ENCODE measurements at regions not wholly inside any gene's neighbourhood (a gene's known extent, or its start where the extent isn't known, plus 50 kb on each side); places are given as distances from the start of the nearest gene placed in this dataset.
A peak's percentile ranks its signal among the peaks of the same experiment; 100 is the strongest.

GRCh38 chr6:159466926-159467325 lies 226.1 kb downstream of the SOD2 start:
- Histone ChIP-seq H3K36me3 (no peaks in the 10 kb centered on the region), H3K27ac (no peak overlapping the region), H3K4me3 (no peak overlapping the region), H3K27me3 (no peaks in the 10 kb centered on the region), H3K9me3 (peaks cover 0 to 8% (median 0%) of the 10 kb centered on the region in 4 donors), H3K4me1 (no peaks in the 10 kb centered on the region)
- no peak for DNase-seq (ENCODE audit: low spot score in 2 of 2)
- TF ChIP-seq EP300 (IDR thresholded peaks at IDR 0.05) (no peak), POLR2A (IDR thresholded peaks at IDR 0.05) (no peak), CTCF (IDR thresholded peaks at IDR 0.05) (no peak)
- 83 to 91% methylated on average over 2 of the region's 2 CpGs for WGBS, 2 donors

GRCh38 chr6:159464816-159465215 lies 228.2 kb downstream of the SOD2 start:
- no peak for TF ChIP-seq EP300 (IDR thresholded peaks at IDR 0.05)
- no peak for TF ChIP-seq POLR2A (IDR thresholded peaks at IDR 0.05)
- H3K4me3 ChIP-seq = no peak overlapping the region
- no peaks in the 10 kb centered on the region for H3K36me3 ChIP-seq
- WGBS, 2 donors = 73 to 75% methylated on average over 9 of the region's 9 CpGs
- no peaks in the 10 kb centered on the region for H3K9me3 ChIP-seq
- peaks cover 0 to 10% (median 0%) of the 10 kb centered on the region in 4 donors for H3K4me1 ChIP-seq
- no peak for DNase-seq (ENCODE audit: low spot score in 2 of 2)
- no peak overlapping the region for H3K27ac ChIP-seq
- H3K27me3 ChIP-seq = no peaks in the 10 kb centered on the region

- no peak for TF ChIP-seq POLR2A (IDR thresholded peaks at IDR 0.05)
- TF ChIP-seq CTCF (IDR thresholded peaks at IDR 0.05) = peak in 4 of 5 experiments; percentile 18 to 45 (median 32)
- no peak for TF ChIP-seq EP300 (IDR thresholded peaks at IDR 0.05)
- no peak overlapping the region for H3K27ac ChIP-seq
- peaks cover 0 to 10% (median 0%) of the 10 kb centered on the region in 4 donors for H3K4me1 ChIP-seq
- no peaks in the 10 kb centered on the region for H3K36me3 ChIP-seq
- no peak overlapping the region for H3K4me3 ChIP-seq
- 85 to 87% methylated on average over 22 of the region's 22 CpGs for WGBS, 2 donors
- H3K9me3 ChIP-seq = no peaks in the 10 kb centered on the region
- DNase-seq (ENCODE audit: low spot score in 2 of 2) = no peak
- H3K27me3 ChIP-seq = no peaks in the 10 kb centered on the region
Measured at GRCh38 chr6:159463119-159463829, 229.8 kb downstream of the SOD2 start.

- Histone ChIP-seq H3K9me3 (no peaks in the 10 kb centered on the region), H3K36me3 (no peaks in the 10 kb centered on the region), H3K4me3 (no peak overlapping the region), H3K27me3 (no peaks in the 10 kb centered on the region), H3K27ac (no peak overlapping the region), H3K4me1 (peaks cover 0 to 10% (median 0%) of the 10 kb centered on the region in 4 donors)
- no peak for TF ChIP-seq POLR2A (IDR thresholded peaks at IDR 0.05)
- DNase-seq (ENCODE audit: low spot score in 2 of 2) = no peak
- WGBS, 2 donors = 82 to 87% methylated on average over 7 of the region's 7 CpGs
Measured at GRCh38 chr6:159462431-159462830, 230.6 kb downstream of the SOD2 start.

GRCh38 chr6:159461998-159462397 lies 231.0 kb downstream of the SOD2 start:
- H3K27ac ChIP-seq = no peak overlapping the region
- DNase-seq (ENCODE audit: low spot score in 2 of 2) = no peak
- H3K9me3 ChIP-seq = no peaks in the 10 kb centered on the region
- 86 to 89% methylated on average over 1 of the region's 1 CpG for WGBS, 2 donors
- H3K27me3 ChIP-seq = no peaks in the 10 kb centered on the region
- no peaks in the 10 kb centered on the region for H3K36me3 ChIP-seq
- no peak overlapping the region for H3K4me3 ChIP-seq
- peaks cover 0 to 10% (median 0%) of the 10 kb centered on the region in 4 donors for H3K4me1 ChIP-seq
- TF ChIP-seq POLR2A (IDR thresholded peaks at IDR 0.05) = no peak
- no peak for TF ChIP-seq CTCF (IDR thresholded peaks at IDR 0.05)
- no peak for TF ChIP-seq EP300 (IDR thresholded peaks at IDR 0.05)

GRCh38 chr6:159461266-159461665 lies 231.8 kb downstream of the SOD2 start:
- Histone ChIP-seq H3K36me3 (no peaks in the 10 kb centered on the region), H3K9me3 (no peaks in the 10 kb centered on the region), H3K27me3 (no peaks in the 10 kb centered on the region), H3K4me3 (no peak overlapping the region), H3K27ac (no peak overlapping the region), H3K4me1 (peaks cover 0 to 10% (median 0%) of the 10 kb centered on the region in 4 donors)
- WGBS, 2 donors = 48 to 66% methylated on average over 5 of the region's 5 CpGs
- DNase-seq (ENCODE audit: low spot score in 2 of 2) = no peak
- TF ChIP-seq EP300 (IDR thresholded peaks at IDR 0.05) (no peak), CTCF (IDR thresholded peaks at IDR 0.05) (no peak), POLR2A (IDR thresholded peaks at IDR 0.05) (no peak)

Measured in tibial nerve (tissue), 4 donors.